IMR-90 (cell line): ENCODE measurements at regions not wholly inside any gene's neighbourhood (a gene's known extent, or its start where the extent isn't known, plus 50 kb on each side); places are given as distances from the start of the nearest gene placed in this dataset.

Experiments used
- ATAC-seq: fragments of 200-7000 bp; cut with Tn5 transposase; 2 replicates; pipeline ENCODE4 v1.9.1; 2020; ENCODE audit warnings: low read depth, mild to moderate bottlenecking, moderate library complexity
- BruUV-seq: library from RNA; stranded (reverse); fragments of 400-500 nt; replicated peaks from 2 replicates; lab custom pipeline; 2021; lab: Mats Ljungman, UMichigan
- CTCF ChIA-PET: fragments of 300-600 bp; formaldehyde crosslinking; extraction: SDS; loops from one replicate; lab custom pipeline; 2021; ENCODE audit warnings: antibody characterized with exemption; lab: Yijun Ruan, JAX
- POLR2A ChIA-PET: fragments of 300-600 bp; sonication (Branson Sonifier 250); formaldehyde crosslinking; loops from one replicate; lab custom pipeline; 2022; ENCODE audit warnings: antibody characterized with exemption; ENCODE audit not compliant: unreplicated experiment; lab: Charles Lee
- DNase-seq: peaks from one replicate; pipeline ENCODE4 v3.0.0; 2013
- H2AFZ ChIP-seq: replicated peaks from 2 replicates; pipeline ENCODE3; 2013; ENCODE audit warnings: low read length, mild to moderate bottlenecking; ENCODE audit not compliant: poor library complexity
- H2AK5ac ChIP-seq: 2 replicates; pipeline ENCODE4 v1.6.1; 2013; ENCODE audit warnings: low read depth, low read length, inconsistent platforms
- H2AK9ac ChIP-seq: replicated peaks from 2 replicates; pipeline ENCODE3; 2013; ENCODE audit warnings: mild to moderate bottlenecking, low read depth, low read length, moderate library complexity; ENCODE audit not compliant: poor library complexity
- H2BK120ac ChIP-seq: 2 replicates; pipeline ENCODE4 v1.6.1; 2013; ENCODE audit warnings: low read depth, low read length, inconsistent platforms
- H2BK15ac ChIP-seq: 3 replicates; pipeline ENCODE4 v1.6.1; 2013; ENCODE audit warnings: low read depth, low read length, inconsistent platforms
- H2BK20ac ChIP-seq: 2 replicates; pipeline ENCODE4 v1.6.1; 2013; ENCODE audit warnings: low read depth, mild to moderate bottlenecking, inconsistent platforms, low read length, moderate library complexity
- H2BK5ac ChIP-seq: 2 replicates; pipeline ENCODE4 v1.6.1; 2013; ENCODE audit warnings: mild to moderate bottlenecking, low read depth, low read length, inconsistent platforms; ENCODE audit not compliant: poor library complexity, severe bottlenecking
- H3K14ac ChIP-seq: replicated peaks from 2 replicates; pipeline ENCODE4 v1.6.1; 2013; ENCODE audit warnings: low read depth, low read length, inconsistent platforms
- H3K18ac ChIP-seq: 2 replicates; pipeline ENCODE4 v1.6.1; 2013; ENCODE audit warnings: low read depth, low read length, control low read depth
- H3K23ac ChIP-seq: 2 replicates; pipeline ENCODE4 v1.6.1; 2013; ENCODE audit warnings: low read depth, low read length, inconsistent platforms
- H3K27ac ChIP-seq: 2 replicates; pipeline ENCODE4 v1.5.1; 2013; ENCODE audit warnings: mild to moderate bottlenecking, control low read depth, low read length; ENCODE audit not compliant: insufficient read depth
- H3K27me3 ChIP-seq: 2 replicates; pipeline ENCODE4 v1.6.1; 2013; ENCODE audit warnings: low read length; ENCODE audit not compliant: control insufficient read depth, insufficient read depth
- H3K36me3 ChIP-seq: 2 replicates; pipeline ENCODE4 v1.6.1; 2013; ENCODE audit warnings: low read length, mixed read lengths; ENCODE audit not compliant: control insufficient read depth, insufficient read depth
- H3K4ac ChIP-seq: 2 replicates; pipeline ENCODE4 v1.6.1; 2013; ENCODE audit warnings: low read depth, low read length, inconsistent platforms
- H3K4me1 ChIP-seq: 2 replicates; pipeline ENCODE4 v1.6.1; 2013; ENCODE audit warnings: low read length, mixed read lengths; ENCODE audit not compliant: control insufficient read depth, insufficient read depth
- H3K4me2 ChIP-seq: 2 replicates; pipeline ENCODE4 v1.6.1; 2013; ENCODE audit warnings: low read depth, mild to moderate bottlenecking, control low read depth, low read length, moderate library complexity
- H3K4me3 ChIP-seq: 2 replicates; pipeline ENCODE4 v1.5.1; 2013; ENCODE audit warnings: low read depth, mild to moderate bottlenecking, control low read depth, low read length, moderate library complexity; ENCODE audit not compliant: insufficient read depth
- H3K56ac ChIP-seq: 2 replicates; pipeline ENCODE4 v1.6.1; 2013; ENCODE audit warnings: low read length, inconsistent platforms; ENCODE audit not compliant: insufficient read depth; ENCODE audit errors: extremely low read depth
- H3K79me1 ChIP-seq, 2 experiments: 2 replicates each; pipeline ENCODE4 v1.6.1; 2013; ENCODE audit warnings: low read length in 2 of 2, inconsistent platforms in 1 of 2, low read depth in 1 of 2
- H3K9ac ChIP-seq: 2 replicates; pipeline ENCODE4 v1.6.1; 2013; ENCODE audit warnings: low read depth, low read length, control low read depth
- H3K9me1 ChIP-seq: 2 replicates; pipeline ENCODE4 v1.6.1; 2013; ENCODE audit warnings: low read length, inconsistent platforms; ENCODE audit not compliant: insufficient read depth
- H3K9me3 ChIP-seq: 2 replicates; pipeline ENCODE4 v1.6.1; 2013; ENCODE audit warnings: low read length; ENCODE audit not compliant: control insufficient read depth, insufficient read depth
- H4K20me1 ChIP-seq: 2 replicates; pipeline ENCODE4 v1.6.1; 2013; ENCODE audit warnings: low read length, inconsistent platforms; ENCODE audit not compliant: insufficient read depth
- H4K5ac ChIP-seq: 2 replicates; pipeline ENCODE4 v1.6.1; 2013; ENCODE audit warnings: mild to moderate bottlenecking, low read depth, low read length, control low read depth
- H4K8ac ChIP-seq, 2 experiments: 2 replicates each; pipeline ENCODE4 v1.6.1; 2013; ENCODE audit warnings: low read depth in 2 of 2, low read length in 2 of 2, control low read depth in 1 of 2, inconsistent platforms in 1 of 2
- H4K91ac ChIP-seq: 2 replicates; pipeline ENCODE4 v1.6.1; 2013; ENCODE audit warnings: low read depth, low read length, inconsistent platforms; ENCODE audit not compliant: insufficient read depth
- BHLHE40 ChIP-seq: fragments of 150-350 bp; IDR thresholded peaks from 2 replicates; pipeline ENCODE4 v1.6.1; 2016; ENCODE audit warnings: mild to moderate bottlenecking, low read depth, low read length
- CEBPB ChIP-seq: IDR thresholded peaks from 2 replicates; pipeline ENCODE4 v1.6.1; 2012; ENCODE audit warnings: low read depth, low read length, improper control_type of control experiment
- CHD1 ChIP-seq: IDR thresholded peaks from 2 replicates; pipeline ENCODE4 v1.6.1; 2012; ENCODE audit warnings: low read depth, low read length, improper control_type of control experiment
- FOS ChIP-seq: fragments of 150-350 bp; IDR thresholded peaks from 2 replicates; pipeline ENCODE4 v1.6.1; 2016; ENCODE audit warnings: low read depth, low read length
- MAFK ChIP-seq: IDR thresholded peaks from 2 replicates; pipeline ENCODE4 v1.6.1; 2012; ENCODE audit warnings: low read depth, low read length, improper control_type of control experiment
- MAZ ChIP-seq: IDR thresholded peaks from 2 replicates; pipeline ENCODE4 v1.6.1; 2012; ENCODE audit warnings: low read depth, mild to moderate bottlenecking, low read length, improper control_type of control experiment, moderate library complexity, borderline replicate concordance
- NFE2L2 ChIP-seq: fragments of 150-350 bp; IDR thresholded peaks from 2 replicates; pipeline ENCODE4 v1.6.1; 2016; ENCODE audit warnings: low read depth, mild to moderate bottlenecking, low read length
- POLR2A ChIP-seq: IDR thresholded peaks from 2 replicates; pipeline ENCODE4 v1.6.1; 2012; ENCODE audit warnings: mild to moderate bottlenecking, low read depth, low read length
- RAD21 ChIP-seq: IDR thresholded peaks from 2 replicates; pipeline ENCODE4 v1.6.1; 2012; ENCODE audit warnings: low read length, improper control_type of control experiment
- RCOR1 ChIP-seq: IDR thresholded peaks from 2 replicates; pipeline ENCODE4 v1.6.1; 2012; ENCODE audit warnings: mild to moderate bottlenecking, low read length, improper control_type of control experiment; ENCODE audit not compliant: insufficient replicate concordance
- RFX5 ChIP-seq: IDR thresholded peaks from 2 replicates; pipeline ENCODE4 v1.8.0; 2012; ENCODE audit warnings: low read depth, mild to moderate bottlenecking, low read length, moderate library complexity
- SMC3 ChIP-seq: fragments of 150-350 bp; IDR thresholded peaks from 2 replicates; pipeline ENCODE4 v1.6.1; 2016; ENCODE audit warnings: low read depth, mild to moderate bottlenecking, antibody characterized with exemption, low read length, moderate library complexity
- WGBS, 2 experiments: methylation state at CpG; one replicate each; pipeline versions ENCODE4 v1.1.5 to v1.1.7; 2013; ENCODE audit warnings: missing lambda C conversion rate in 2 of 2; ENCODE audit not compliant: insufficient read length in 1 of 2; ENCODE audit errors: extremely low coverage in 2 of 2; 5-methylcytosine and 5-hydroxymethylcytosine counted together
- dilution Hi-C: fragments of 300-500 bp; cut with HindIII; formaldehyde crosslinking; loops from one replicate; pipeline ENCODE4 v1.14.3; 2018; ENCODE audit warnings: low sequenced_read_pairs; ENCODE audit not compliant: unreplicated experiment
- in situ Hi-C: fragments of 300-500 bp; cut with MboI; formaldehyde crosslinking; loops from 3 replicates; pipeline ENCODE4 v1.14.3; 2019; ENCODE audit warnings: low sequenced_read_pairs, inconsistent platforms, mixed read lengths
- intact Hi-C: fragments of 100-400 bp; cut with micrococcal nuclease; formaldehyde crosslinking; loops from 2 replicates; pipeline ENCODE4 v1.10.0; 2022
- TF ChIP-seq, protein P1 (sequence below): conservative IDR thresholded peaks from 2 replicates; pipeline ENCODE4 v1.5.1; 2012; ENCODE audit warnings: mild to moderate bottlenecking, low read depth, low read length, improper control_type of control experiment
- TF ChIP-seq, protein P2 (sequence below): fragments of 150-350 bp; IDR thresholded peaks from 2 replicates; pipeline ENCODE4 v1.6.1; 2016; ENCODE audit warnings: low read depth, mild to moderate bottlenecking, low read length, moderate library complexity, borderline replicate concordance
- TF ChIP-seq, protein P3 (sequence below): fragments of 150-350 bp; IDR thresholded peaks from 2 replicates; pipeline ENCODE4 v1.6.1; 2017; ENCODE audit warnings: mild to moderate bottlenecking, antibody characterized with exemption, low read length, low read depth

DNA sequence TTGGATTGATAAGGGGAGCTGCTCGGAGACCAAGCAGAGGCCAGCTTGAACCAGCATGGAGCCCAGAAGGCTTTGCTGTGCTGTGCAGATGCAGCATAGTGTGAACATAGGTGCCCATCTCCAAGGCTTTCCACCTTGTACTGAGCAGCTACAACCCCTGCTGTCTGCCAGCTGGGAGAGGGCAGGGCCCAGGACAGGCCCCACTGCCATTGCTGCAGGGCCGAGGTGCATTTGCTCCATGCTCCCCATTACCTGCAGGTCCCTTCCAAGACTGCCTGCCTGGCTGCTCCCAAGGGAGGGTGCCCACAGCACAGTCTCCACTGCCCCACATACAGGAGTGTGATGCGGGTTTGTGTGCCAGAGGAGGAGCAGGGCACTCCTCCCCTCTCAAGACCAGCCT lies 1016.0 kb upstream of the INTU start:
- Histone ChIP-seq H4K8ac (no peak overlapping the region), H3K56ac (no peak overlapping the region), H2BK15ac (no peak overlapping the region), H4K91ac (no peak overlapping the region), H3K4me2 (no peak overlapping the region), H2BK20ac (no peak overlapping the region), H4K5ac (no peak overlapping the region), H3K23ac (no peak overlapping the region), H3K18ac (no peak overlapping the region), H3K27me3 (no peaks in the 10 kb centered on the region), H2AFZ (no peak overlapping the region), H3K14ac (no peak overlapping the region), H3K36me3 (no peaks in the 10 kb centered on the region), H3K9me3 (no peaks in the 10 kb centered on the region), H3K9ac (no peak overlapping the region), H2AK9ac (no peak overlapping the region), H2BK120ac (no peak overlapping the region), H3K4ac (no peak overlapping the region), H3K4me3 (no peak overlapping the region), H2BK5ac (no peak overlapping the region), H4K20me1 (no peaks in the 10 kb centered on the region), H3K4me1 (no peaks in the 10 kb centered on the region), H3K9me1 (0 out of 2 replicates have a peak, but pooled peaks cover 2% of the 10 kb centered on the region), H3K27ac (no peak overlapping the region), H2AK5ac (no peak overlapping the region), H3K79me1 (no peaks in the 10 kb centered on the region)
- dilution Hi-C loops (no loop called here), in situ Hi-C loops (no loop called here), intact Hi-C loops (no loop called here)
- BruUV-seq: no TSS peak
- CTCF ChIA-PET: no interaction called here
- POLR2A ChIA-PET: no interaction called here
- TF ChIP-seq NFE2L2: no peak
- no peak for TF ChIP-seq RCOR1
- no peak for TF ChIP-seq BHLHE40
- TF ChIP-seq, protein P1, sequence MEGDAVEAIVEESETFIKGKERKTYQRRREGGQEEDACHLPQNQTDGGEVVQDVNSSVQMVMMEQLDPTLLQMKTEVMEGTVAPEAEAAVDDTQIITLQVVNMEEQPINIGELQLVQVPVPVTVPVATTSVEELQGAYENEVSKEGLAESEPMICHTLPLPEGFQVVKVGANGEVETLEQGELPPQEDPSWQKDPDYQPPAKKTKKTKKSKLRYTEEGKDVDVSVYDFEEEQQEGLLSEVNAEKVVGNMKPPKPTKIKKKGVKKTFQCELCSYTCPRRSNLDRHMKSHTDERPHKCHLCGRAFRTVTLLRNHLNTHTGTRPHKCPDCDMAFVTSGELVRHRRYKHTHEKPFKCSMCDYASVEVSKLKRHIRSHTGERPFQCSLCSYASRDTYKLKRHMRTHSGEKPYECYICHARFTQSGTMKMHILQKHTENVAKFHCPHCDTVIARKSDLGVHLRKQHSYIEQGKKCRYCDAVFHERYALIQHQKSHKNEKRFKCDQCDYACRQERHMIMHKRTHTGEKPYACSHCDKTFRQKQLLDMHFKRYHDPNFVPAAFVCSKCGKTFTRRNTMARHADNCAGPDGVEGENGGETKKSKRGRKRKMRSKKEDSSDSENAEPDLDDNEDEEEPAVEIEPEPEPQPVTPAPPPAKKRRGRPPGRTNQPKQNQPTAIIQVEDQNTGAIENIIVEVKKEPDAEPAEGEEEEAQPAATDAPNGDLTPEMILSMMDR: no peak
- no peak for TF ChIP-seq RFX5
- no peak for TF ChIP-seq MAZ
- TF ChIP-seq, protein P2, sequence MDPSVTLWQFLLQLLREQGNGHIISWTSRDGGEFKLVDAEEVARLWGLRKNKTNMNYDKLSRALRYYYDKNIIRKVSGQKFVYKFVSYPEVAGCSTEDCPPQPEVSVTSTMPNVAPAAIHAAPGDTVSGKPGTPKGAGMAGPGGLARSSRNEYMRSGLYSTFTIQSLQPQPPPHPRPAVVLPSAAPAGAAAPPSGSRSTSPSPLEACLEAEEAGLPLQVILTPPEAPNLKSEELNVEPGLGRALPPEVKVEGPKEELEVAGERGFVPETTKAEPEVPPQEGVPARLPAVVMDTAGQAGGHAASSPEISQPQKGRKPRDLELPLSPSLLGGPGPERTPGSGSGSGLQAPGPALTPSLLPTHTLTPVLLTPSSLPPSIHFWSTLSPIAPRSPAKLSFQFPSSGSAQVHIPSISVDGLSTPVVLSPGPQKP: no peak
- TF ChIP-seq SMC3: no peak
- TF ChIP-seq MAFK: no peak
- no peak for TF ChIP-seq RAD21
- TF ChIP-seq, protein P3, sequence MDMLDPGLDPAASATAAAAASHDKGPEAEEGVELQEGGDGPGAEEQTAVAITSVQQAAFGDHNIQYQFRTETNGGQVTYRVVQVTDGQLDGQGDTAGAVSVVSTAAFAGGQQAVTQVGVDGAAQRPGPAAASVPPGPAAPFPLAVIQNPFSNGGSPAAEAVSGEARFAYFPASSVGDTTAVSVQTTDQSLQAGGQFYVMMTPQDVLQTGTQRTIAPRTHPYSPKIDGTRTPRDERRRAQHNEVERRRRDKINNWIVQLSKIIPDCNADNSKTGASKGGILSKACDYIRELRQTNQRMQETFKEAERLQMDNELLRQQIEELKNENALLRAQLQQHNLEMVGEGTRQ: no peak
- no peak for TF ChIP-seq CHD1
- no peak for TF ChIP-seq POLR2A
- TF ChIP-seq CEBPB: no peak
- TF ChIP-seq FOS: no peak
- DNase-seq (no peak), ATAC-seq (no peak)
- 100% methylated on average over 1 of the region's 3 CpGs; no CpG with 5 or more reads in 1 of the 2 experiments for WGBS, 2 experiments
